HUES48 (cell line): ENCODE measurements at regions not wholly inside any gene's neighbourhood (a gene's known extent, or its start where the extent isn't known, plus 50 kb on each side); places are given as distances from the start of the nearest gene placed in this dataset.
"Not testable (repeated sequence)": the region's sequence is repeated elsewhere in the genome, so short reads cannot be mapped to it uniquely, and the experiment has no call there.

Source experiments
- H3K27ac ChIP-seq: one replicate; pipeline ENCODE4 v1.7.0; 2013; ENCODE audit warnings: low read depth, low read length, inconsistent platforms
- H3K27me3 ChIP-seq: 2 replicates; pipeline ENCODE4 v1.6.1; 2013; ENCODE audit warnings: mild to moderate bottlenecking, low read length; ENCODE audit not compliant: control insufficient read depth, insufficient read depth
- H3K36me3 ChIP-seq: 2 replicates; pipeline ENCODE4 v1.6.1; 2013; ENCODE audit warnings: low read length; ENCODE audit not compliant: control insufficient read depth, insufficient read depth
- H3K4me1 ChIP-seq: 2 replicates; pipeline ENCODE4 v1.6.1; 2013; ENCODE audit warnings: mild to moderate bottlenecking, low read length; ENCODE audit not compliant: control insufficient read depth, insufficient read depth
- H3K4me3 ChIP-seq: 2 replicates; pipeline ENCODE4 v1.5.1; 2013; ENCODE audit warnings: mild to moderate bottlenecking, low read depth, low read length
- H3K9ac ChIP-seq: 2 replicates; pipeline ENCODE4 v1.6.1; 2013; ENCODE audit warnings: mild to moderate bottlenecking, low read depth, low read length, moderate library complexity
- H3K9me3 ChIP-seq: 2 replicates; pipeline ENCODE4 v1.6.1; 2013; ENCODE audit warnings: low read length; ENCODE audit not compliant: control insufficient read depth, insufficient read depth

- H3K4me1 ChIP-seq, result no peaks in the 10 kb centered on the region
- H3K27ac ChIP-seq, result no peak overlapping the region
- H3K36me3 ChIP-seq, result no peaks in the 10 kb centered on the region
- no peaks in the 10 kb centered on the region for H3K9me3 ChIP-seq
- H3K9ac ChIP-seq, result no peak overlapping the region
- no peaks in the 10 kb centered on the region for H3K27me3 ChIP-seq
- no peak overlapping the region for H3K4me3 ChIP-seq
These were observed 150.1 kb upstream of the LRRN1 start for GRCh38 chr3:3648988-3649679.

GRCh38 chr3:3646934-3647333, 152.3 kb upstream of the LRRN1 start:
- Histone ChIP-seq H3K36me3 (no peaks in the 10 kb centered on the region), H3K27ac (no peak overlapping the region), H3K9ac (no peak overlapping the region), H3K4me1 (no peaks in the 10 kb centered on the region), H3K27me3 (no peaks in the 10 kb centered on the region), H3K9me3 (no peaks in the 10 kb centered on the region), H3K4me3 (no peak overlapping the region)

GRCh38 chr3:3646103-3646844, 153.0 kb upstream of the LRRN1 start:
- H3K9ac ChIP-seq, result not testable (repeated sequence)

GRCh38 chr3:3641877-3642455, 157.3 kb upstream of the LRRN1 start:
- Histone ChIP-seq H3K9ac (no peak overlapping the region), H3K27me3 (no peaks in the 10 kb centered on the region), H3K4me1 (no peaks in the 10 kb centered on the region), H3K36me3 (no peaks in the 10 kb centered on the region), H3K9me3 (no peaks in the 10 kb centered on the region), H3K4me3 (no peak overlapping the region), H3K27ac (no peak overlapping the region)

More at GRCh38 chr3:3646103-3646844, 153.0 kb upstream of the LRRN1 start:
- not testable (repeated sequence) for H3K27ac ChIP-seq, H3K4me1 ChIP-seq, H3K4me3 ChIP-seq, H3K27me3 ChIP-seq, H3K9me3 ChIP-seq, H3K36me3 ChIP-seq

DNA sequence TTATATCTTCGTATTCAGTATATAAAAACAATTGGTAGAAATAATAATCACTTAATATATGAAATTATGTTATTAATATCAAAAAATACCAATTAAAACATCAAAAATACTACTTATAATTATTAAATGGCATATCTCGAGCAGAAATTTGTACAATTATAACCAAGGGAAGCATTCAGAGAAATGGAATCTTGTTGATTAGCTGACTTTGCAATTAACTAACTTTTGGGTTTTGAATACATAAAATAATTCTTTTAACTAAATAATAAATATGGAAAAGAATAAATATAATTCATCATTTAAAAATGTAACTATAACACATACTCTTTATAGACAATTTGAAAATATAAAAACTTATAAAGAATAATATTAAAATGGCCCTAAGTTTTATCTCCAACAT, 160.2 kb upstream of the LRRN1 start:
- H3K36me3 ChIP-seq, result no peaks in the 10 kb centered on the region
- H3K27ac ChIP-seq, result no peak overlapping the region
- H3K27me3 ChIP-seq, result no peaks in the 10 kb centered on the region
- no peaks in the 10 kb centered on the region for H3K4me1 ChIP-seq
- H3K9ac ChIP-seq, result no peak overlapping the region
- H3K9me3 ChIP-seq, result no peaks in the 10 kb centered on the region
- no peak overlapping the region for H3K4me3 ChIP-seq

- Histone ChIP-seq H3K27me3 (no peaks in the 10 kb centered on the region), H3K9me3 (no peaks in the 10 kb centered on the region), H3K27ac (no peak overlapping the region), H3K9ac (no peak overlapping the region), H3K36me3 (no peaks in the 10 kb centered on the region), H3K4me1 (no peaks in the 10 kb centered on the region), H3K4me3 (no peak overlapping the region)
These were observed 162.4 kb upstream of the LRRN1 start for GRCh38 chr3:3636815-3637214.

- Histone ChIP-seq H3K9ac (no peak overlapping the region), H3K4me3 (no peak overlapping the region), H3K27me3 (no peaks in the 10 kb centered on the region), H3K4me1 (no peaks in the 10 kb centered on the region), H3K27ac (no peak overlapping the region), H3K36me3 (no peaks in the 10 kb centered on the region), H3K9me3 (no peaks in the 10 kb centered on the region)
These were observed 164.1 kb upstream of the LRRN1 start for GRCh38 chr3:3635109-3635508.

- Histone ChIP-seq H3K9ac (no peak overlapping the region), H3K9me3 (no peaks in the 10 kb centered on the region), H3K27me3 (no peaks in the 10 kb centered on the region), H3K27ac (no peak overlapping the region), H3K4me1 (no peaks in the 10 kb centered on the region), H3K4me3 (no peak overlapping the region), H3K36me3 (no peaks in the 10 kb centered on the region)
These were observed 164.9 kb upstream of the LRRN1 start for GRCh38 chr3:3634326-3634725.

DNA sequence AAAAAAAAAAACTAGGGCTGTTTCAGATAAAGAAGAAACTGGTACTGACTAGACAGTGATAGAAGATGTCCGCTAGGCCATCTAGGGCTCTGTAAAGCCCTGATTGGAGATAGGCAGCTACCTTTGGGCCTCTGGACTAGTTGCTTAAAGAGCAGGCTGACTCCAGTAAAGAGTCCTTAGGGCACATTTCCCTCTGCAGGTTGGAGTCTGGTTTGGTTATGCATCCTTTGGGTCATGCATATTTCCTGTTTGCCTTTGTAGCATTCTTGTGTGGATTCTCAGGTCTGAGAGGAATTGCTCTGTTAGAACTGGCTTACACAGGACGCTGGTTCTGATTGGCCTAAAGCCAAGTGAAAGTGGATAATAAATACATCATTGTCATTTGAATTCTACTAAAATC, 165.5 kb upstream of the LRRN1 start:
- Histone ChIP-seq H3K27ac (no peak overlapping the region), H3K36me3 (no peaks in the 10 kb centered on the region), H3K9ac (no peak overlapping the region), H3K4me3 (no peak overlapping the region), H3K27me3 (no peaks in the 10 kb centered on the region), H3K4me1 (no peaks in the 10 kb centered on the region), H3K9me3 (no peaks in the 10 kb centered on the region)

DNA sequence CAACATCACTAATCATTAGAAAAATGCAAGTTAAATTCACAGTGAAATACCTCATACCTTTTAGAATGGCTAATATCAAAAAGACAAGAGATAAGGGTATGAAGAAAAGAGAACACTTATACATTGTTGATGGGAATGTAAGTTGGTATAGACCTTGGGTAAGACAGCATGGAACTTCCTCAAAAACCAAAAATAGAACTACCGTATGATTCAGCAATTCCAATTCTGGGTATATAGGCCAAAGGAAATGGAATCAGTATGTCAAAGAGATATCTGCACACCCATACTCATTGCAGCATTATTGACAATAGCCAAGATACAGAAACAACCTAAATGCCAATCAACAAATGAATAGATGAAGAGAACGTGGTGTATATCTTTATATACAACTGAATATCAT, 166.8 kb upstream of the LRRN1 start:
- Histone ChIP-seq H3K4me3 (no peak overlapping the region), H3K4me1 (no peaks in the 10 kb centered on the region), H3K36me3 (no peaks in the 10 kb centered on the region), H3K9ac (no peak overlapping the region), H3K27ac (no peak overlapping the region), H3K27me3 (no peaks in the 10 kb centered on the region), H3K9me3 (no peaks in the 10 kb centered on the region)

DNA sequence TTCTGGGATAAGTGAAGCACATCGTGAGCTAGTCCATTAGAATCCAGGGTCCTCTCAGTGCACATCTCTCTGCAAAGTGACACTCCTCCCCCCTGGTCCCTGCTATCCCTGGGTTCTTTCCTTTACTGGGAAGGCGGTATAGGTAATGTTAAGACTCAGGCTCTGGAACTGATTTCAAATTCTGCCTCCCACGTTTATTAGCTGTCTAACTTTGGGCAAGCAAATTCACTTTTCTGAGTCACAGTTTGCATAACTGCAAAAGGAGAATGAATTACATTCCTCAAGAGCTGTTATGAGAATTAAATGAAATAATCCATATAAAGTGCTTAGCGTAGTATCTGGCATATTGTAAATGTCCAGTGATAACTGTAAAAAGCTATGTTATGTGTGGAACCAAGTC, 168.1 kb upstream of the LRRN1 start:
- no peak overlapping the region for H3K4me3 ChIP-seq
- H3K9ac ChIP-seq, result no peak overlapping the region
- H3K4me1 ChIP-seq, result no peaks in the 10 kb centered on the region
- H3K36me3 ChIP-seq, result no peaks in the 10 kb centered on the region
- no peak overlapping the region for H3K27ac ChIP-seq
- no peaks in the 10 kb centered on the region for H3K9me3 ChIP-seq
- no peaks in the 10 kb centered on the region for H3K27me3 ChIP-seq
